Stimulated activated CD4-positive, alpha-beta T cell treated with anti-CD3 and anti-CD28 coated beads, Interleukin-1b, Interleukin-23, amount 100 ng/mL, for 24 hours (primary cell): ENCODE measurements at regions not wholly inside any gene's neighbourhood (a gene's known extent, or its start where the extent isn't known, plus 50 kb on each side); places are given as distances from the start of the nearest gene placed in this dataset.
"Not testable (repeated sequence)": the region's sequence is repeated elsewhere in the genome, so short reads cannot be mapped to it uniquely, and the experiment has no call there.

Experiments
- DNase-seq, 4 experiments: peaks; one replicate each; pipeline ENCODE4 v3.0.0-alpha.2; 2020; ENCODE audit warnings: low read depth in 4 of 4, low spot score in 1 of 4

DNA sequence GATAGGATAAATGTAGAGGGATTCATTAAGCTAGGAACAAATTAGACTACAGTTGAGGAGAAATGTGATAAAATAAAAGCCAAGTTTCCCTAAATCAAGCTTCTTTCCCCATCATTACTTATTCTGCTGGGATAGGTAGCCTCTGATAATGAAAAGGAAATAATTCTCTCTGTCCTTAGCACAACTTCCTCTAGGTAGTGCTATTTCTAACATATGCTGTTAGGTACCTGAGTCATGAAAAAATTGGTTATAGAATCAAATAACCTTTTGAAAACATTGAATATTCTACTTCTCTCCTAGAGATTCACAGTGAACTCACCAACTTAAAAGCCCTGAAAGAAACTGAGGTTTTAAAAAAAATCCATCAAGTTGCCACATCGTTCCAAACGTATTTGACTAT lies 1793.1 kb downstream of the EFNA5 start:
- no peak for DNase-seq

- DNase-seq: no peak
These were observed 1796.4 kb downstream of the EFNA5 start for GRCh38 chr5:105874316-105874715.

DNA sequence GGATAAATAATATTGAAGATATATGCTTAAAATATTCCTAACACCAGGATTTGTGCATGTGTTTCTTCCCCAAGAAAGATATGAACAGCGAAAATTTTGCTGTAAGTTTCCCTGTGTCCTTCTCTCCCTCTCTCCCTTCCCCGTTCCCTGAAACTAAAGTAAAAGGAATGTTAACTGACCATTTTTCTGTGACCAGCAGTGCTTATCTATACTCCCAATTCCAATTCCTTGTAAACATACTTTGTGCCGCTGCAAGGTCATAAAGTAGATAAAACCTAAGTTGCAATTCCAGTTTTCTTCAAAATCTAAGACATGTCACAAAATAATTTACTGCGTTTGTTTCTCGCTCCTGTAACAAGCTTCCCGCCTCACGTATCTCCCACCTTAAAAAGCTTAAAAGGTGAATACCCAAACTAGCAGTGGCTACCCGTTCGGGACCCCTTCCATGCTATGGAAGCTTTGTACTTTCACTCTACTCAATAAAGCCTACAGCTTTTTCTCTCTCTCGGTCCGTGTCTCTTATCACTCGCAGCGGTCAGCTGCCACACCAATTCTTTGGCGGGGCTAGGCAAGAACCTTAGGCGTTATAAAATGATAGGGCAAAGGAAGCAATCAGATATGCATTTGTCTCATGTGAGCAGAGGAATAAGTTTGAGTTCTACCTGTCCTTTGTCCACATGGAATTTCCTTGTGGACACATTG lies 1798.0 kb downstream of the EFNA5 start:
- no peak for DNase-seq

DNA sequence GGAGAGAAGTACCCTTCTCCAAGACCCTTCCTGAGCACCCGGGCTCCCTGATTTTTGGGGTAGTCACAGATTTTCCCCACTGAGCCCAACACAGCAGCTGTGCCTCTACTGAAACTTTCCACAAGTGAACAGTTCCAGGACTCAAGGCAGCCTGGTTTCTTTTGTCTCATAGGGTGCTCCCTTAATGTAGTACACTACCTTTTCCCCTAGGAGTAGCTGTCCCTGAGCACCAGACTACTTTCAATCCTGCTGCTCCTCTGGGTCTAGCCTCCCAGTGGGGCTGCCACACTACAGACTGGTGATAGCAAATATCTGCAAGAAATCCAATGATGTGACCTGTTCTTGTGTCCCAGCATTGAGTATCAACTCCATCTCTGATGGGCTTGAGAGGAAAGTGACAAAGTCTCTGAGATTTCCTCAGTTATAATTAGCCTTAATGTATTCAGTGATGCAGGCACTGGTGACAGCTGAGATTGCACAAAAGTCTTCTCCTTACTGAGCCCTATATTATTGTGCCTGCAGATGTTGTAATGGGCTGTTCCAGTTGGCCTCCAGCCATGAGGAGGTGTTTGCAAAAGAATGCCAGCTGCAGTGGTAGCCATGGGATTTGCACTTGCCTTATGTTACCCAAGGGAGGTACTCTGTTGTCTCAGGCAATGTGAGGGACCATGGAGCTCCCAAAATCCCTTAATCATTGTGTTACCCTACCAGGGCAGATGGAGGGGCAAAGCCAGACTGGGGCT lies 1802.5 kb downstream of the EFNA5 start:
- DNase-seq: no peak

- no peak for DNase-seq
These were observed 1804.9 kb downstream of the EFNA5 start for GRCh38 chr5:105865834-105866233.

GRCh38 chr5:105859350-105859749 lies 1811.4 kb downstream of the EFNA5 start:
- DNase-seq: not testable (repeated sequence)

DNA sequence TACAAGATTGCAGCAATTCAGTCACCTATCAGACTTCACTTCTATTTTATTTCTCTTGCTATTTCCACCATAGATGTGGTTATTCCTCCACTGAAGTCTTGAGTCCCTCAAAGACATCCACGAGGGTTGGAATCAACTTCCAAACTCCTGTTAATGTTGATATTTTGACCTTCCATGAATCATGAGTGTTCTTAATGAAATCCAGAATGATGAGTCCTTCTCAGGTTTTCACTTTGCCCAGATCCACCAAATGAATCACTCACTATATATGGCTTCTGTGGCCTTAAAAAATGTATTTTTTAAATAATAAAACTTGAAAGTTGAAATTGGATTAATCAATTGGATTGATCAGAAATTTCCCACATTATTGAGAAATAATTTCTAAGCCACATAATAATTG lies 1821.0 kb downstream of the EFNA5 start:
- no peak for DNase-seq

DNA sequence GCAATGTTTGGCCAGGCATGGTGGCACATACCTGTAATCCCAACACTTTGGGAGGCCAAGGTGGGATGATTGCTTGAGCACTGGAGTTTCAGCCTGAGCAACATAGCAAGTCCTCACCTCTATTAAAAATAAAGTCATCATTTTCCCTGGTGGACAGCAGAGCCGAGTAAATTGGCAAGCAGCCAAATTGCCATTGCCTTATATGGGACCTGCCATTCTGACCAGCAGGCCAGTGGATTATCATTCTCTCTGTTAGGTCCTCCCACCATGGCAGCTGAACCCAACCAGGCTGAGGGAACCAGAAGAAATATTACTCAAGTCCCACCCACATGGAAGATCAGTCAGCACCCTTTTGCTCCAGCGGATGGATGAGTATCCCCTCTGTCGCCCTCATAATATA lies 1829.9 kb downstream of the EFNA5 start:
- no peak for DNase-seq

- no peak for DNase-seq
These were observed 1833.8 kb downstream of the EFNA5 start for GRCh38 chr5:105836887-105837286.

DNA sequence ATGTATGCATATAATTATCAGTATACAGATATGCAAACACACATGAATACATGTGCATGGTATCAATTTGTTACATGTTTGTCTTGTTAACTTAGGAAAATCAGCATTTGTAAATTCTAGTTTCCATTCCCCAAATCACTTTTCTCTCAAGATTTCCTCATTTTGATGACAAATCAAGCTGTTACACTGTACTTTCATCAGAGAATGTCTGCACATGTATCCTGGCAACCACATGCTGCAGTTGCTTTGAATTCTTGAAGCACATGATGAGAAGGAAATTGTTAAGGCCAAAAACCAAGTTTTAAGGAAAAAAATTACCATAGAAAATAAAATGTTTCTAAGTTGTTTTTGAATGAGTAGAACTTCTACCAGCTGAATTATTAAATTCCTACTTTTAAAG lies 1834.5 kb downstream of the EFNA5 start:
- DNase-seq: no peak

DNA sequence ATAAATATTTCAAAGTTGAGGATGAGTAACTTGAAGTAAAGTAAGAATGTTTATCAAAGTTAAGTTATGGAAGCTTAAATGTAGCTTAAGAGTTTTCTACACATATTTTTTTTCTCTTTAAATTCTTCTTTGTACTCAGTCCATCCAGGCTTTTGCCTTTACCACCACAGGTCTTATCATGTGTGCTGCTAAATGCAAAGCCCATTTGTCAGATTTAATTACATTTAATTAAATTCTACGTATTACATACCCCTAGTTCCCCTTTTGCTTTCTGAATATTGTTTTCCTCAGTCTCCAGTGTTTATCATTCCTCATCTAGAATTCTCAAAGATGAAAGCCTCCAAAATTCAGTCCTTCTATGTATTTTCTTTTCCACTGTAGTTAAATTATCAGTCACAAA lies 1841.9 kb downstream of the EFNA5 start:
- no peak for DNase-seq

GRCh38 chr5:105821800-105822199 lies 1848.9 kb downstream of the EFNA5 start:
- no peak for DNase-seq

DNA sequence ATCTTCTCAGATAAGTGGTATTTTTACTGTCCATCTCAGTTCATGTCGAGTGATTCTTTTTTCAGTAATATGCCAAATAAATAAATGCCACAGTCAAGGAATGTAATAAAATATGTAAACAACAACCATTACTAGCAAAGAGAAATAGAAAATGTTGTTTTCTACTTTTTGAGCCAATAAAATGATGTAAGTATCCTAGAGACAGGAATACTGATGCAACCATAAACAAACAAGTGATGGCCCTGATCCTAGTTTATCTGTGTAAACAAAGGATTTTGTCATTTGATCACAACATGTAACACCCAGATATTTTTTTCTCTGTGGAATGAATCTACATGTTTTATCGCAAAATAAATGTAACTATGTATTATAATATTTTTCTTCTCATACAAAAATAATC lies 1852.8 kb downstream of the EFNA5 start:
- no peak for DNase-seq

DNA sequence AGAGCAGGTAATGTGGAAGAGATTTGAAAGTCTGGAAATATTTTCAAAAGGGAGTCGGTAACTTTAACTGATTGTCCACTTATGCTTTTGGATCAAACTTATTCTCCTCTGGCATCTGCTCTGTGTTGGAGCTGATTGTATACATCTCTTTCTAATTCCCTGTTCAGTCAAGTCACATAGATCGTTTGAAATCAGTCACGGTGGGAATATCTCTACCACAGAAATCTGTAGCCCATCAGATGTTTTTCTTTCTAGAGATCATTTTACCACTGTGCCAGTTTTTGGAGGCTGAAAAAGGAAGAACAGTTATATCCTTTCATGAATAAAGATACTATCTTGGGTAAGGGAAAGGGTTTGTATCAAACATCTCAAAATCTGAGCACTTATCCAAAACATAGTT lies 1853.3 kb downstream of the EFNA5 start:
- DNase-seq: no peak

DNA sequence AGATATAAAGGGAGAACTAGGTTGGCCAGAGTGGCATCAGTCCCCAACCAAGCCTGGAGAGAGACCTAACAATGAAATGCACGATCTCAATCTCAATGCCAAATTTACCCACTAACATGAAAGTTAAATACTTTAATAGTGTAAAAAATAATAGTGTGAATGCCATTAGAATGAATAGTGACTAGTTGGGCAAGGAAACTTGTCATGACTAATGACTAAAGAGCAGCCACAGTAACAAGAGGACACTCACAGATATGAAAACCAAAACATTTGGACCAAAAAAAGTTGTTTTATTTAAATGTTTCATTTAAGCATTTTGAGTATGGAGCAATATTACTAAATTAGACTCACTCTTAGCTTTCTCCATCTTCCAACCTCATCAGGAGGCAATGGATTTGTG lies 1853.8 kb downstream of the EFNA5 start:
- no peak for DNase-seq

- DNase-seq: no peak
These were observed 1858.4 kb downstream of the EFNA5 start for GRCh38 chr5:105812304-105812703.

GRCh38 chr5:105807951-105808350 lies 1862.8 kb downstream of the EFNA5 start:
- no peak for DNase-seq

DNA sequence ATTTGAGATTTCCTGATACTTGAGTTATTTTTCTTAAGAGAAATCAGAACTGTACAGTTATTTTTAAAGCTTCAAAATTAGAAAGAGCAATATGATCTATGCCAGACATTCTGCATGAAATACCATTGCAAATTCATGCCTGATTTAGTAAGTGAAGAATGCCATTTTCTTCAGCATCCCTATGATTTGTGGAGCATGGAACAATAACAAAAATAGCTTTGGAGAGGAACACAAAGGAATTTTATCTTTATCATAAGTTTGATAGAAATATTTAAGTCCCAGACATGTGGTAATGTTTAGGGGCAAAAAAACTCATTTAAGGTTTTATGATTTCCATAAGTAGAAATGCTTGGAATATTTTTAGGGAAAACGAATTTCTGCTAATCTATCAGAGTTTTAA lies 1863.4 kb downstream of the EFNA5 start:
- no peak for DNase-seq

- no peak for DNase-seq
These were observed 1864.1 kb downstream of the EFNA5 start for GRCh38 chr5:105806596-105806995.

DNA sequence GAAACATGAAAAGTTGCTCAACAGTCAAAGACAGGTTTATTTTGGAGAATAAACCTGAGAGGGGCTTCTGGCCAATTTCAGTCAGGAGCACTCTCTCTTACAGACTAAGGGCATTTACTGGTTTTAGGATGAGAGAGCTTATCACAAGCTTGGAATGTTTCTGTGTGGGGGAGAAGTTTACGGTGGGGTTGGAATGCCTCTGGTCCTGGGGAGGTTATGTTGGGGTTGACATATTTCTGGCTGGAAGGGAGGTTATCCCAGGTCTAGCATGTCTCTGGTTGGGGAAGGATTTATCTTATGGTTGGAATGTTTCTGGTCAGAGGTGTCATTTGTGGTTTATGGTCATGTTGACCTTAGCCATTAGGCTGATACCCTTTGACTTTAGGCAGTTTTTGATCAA lies 1867.3 kb downstream of the EFNA5 start:
- DNase-seq: no peak

GRCh38 chr5:105794578-105794977 lies 1876.2 kb downstream of the EFNA5 start:
- no peak for DNase-seq

DNA sequence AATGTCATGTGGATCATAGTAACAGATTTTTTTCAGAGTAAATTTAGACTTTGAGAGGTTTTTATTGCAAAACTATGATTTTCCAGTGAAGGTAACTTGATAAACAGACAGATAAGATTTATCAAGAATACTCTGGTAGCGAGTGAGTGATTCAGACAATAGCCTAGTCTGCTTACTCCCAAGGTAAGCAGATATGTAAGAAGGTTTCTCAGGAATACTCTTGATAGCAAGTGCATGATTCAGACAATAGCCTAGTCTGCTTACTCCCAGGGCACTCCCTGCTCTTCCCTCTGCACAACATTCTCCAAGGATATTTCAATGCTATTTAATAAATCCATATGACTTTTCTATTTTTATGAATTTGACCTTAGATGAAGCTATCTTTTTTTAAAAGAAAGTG lies 1881.5 kb downstream of the EFNA5 start:
- DNase-seq: no peak

DNA sequence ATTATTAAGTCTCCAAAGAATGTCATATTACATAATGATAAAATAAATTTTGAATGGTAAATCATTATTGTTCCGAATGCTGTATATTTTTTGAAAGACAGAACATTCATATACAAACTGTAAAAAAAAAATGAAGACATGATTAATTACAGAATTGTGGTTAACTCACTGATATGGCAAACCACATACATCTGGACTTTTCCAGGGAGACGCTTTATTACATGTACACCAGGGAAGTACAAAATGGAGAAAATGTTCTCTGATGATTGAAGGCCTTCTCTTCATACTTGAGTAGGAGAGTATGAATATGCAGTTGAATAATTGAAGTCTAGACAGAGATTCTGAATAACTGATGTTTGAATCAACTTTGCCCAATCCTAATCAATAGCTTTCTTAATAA lies 1886.9 kb downstream of the EFNA5 start:
- DNase-seq: no peak
